ENCODE measurements at regions not wholly inside any gene's neighbourhood (a gene's known extent, or its start where the extent isn't known, plus 50 kb on each side); places are given as distances from the start of the nearest gene placed in this dataset.

GRCh38 chr5:87007737-87008136 is 259.9 kb upstream of the RASA1 start:
- no peak for TF ChIP-seq CTCF (conservative IDR thresholded peaks at IDR 0.05; ENCODE audit: low read depth, low read length)
- TF ChIP-seq POLR2A (IDR thresholded peaks at IDR 0.05; ENCODE audit: low read depth, low read length) = no peak
- TF ChIP-seq MXI1 (IDR thresholded peaks at IDR 0.05; ENCODE audit: borderline replicate concordance, low read depth, low read length) = no peak
- TF ChIP-seq BHLHE40 (IDR thresholded peaks at IDR 0.05; ENCODE audit: low read depth, low read length) = no peak
- TF ChIP-seq RCOR1 (IDR thresholded peaks at IDR 0.05; ENCODE audit: insufficient replicate concordance, low read length) = no peak
- TF ChIP-seq RAD21 (IDR thresholded peaks at IDR 0.05; ENCODE audit: low read length) = no peak
- no peak for TF ChIP-seq FOS (IDR thresholded peaks at IDR 0.05; ENCODE audit: low read depth, low read length)
- TF ChIP-seq MAFK (IDR thresholded peaks at IDR 0.05; ENCODE audit: low read depth, low read length) = no peak
- no peak for TF ChIP-seq RFX5 (IDR thresholded peaks at IDR 0.05; ENCODE audit: low read depth, low read length)
